A549 (cell line): ENCODE measurements at regions not wholly inside any gene's neighbourhood (a gene's known extent, or its start where the extent isn't known, plus 50 kb on each side); places are given as distances from the start of the nearest gene placed in this dataset.

Experiments
- ATAC-seq, 2 experiments: fragments of 200-7000 bp in 1 of 2; fragments of >200 bp in 1 of 2; cut with Nextera tagmentation in 1 of 2; cut with Tn5 transposase in 1 of 2; 3 replicates each; pipeline versions ENCODE4 v1.8.0 to v1.9.1; 2018 to 2020; ENCODE audit warnings: mild to moderate bottlenecking in 1 of 2, moderate library complexity in 1 of 2
- CTCF ChIA-PET: fragments of 300-600 bp; sonication (Branson Sonifier 250); formaldehyde crosslinking; extraction: SDS; loops from one replicate; lab custom pipeline; 2021; ENCODE audit warnings: antibody characterized with exemption, inconsistent platforms; lab: Yijun Ruan, JAX
- POLR2A ChIA-PET: fragments of 350-600 bp; formaldehyde crosslinking; extraction: SDS; loops from one replicate; lab custom pipeline; 2021; ENCODE audit warnings: antibody characterized with exemption, inconsistent platforms; lab: Yijun Ruan, JAX
- DNase-seq, 2 experiments: peaks; one replicate each; pipeline versions ENCODE4 v3.0.0 to v3.0.0-alpha.2; 2011 to 2016; ENCODE audit warnings: low read depth in 1 of 2, low spot score in 1 of 2
- FAIRE-seq: peaks from 2 replicates; lab custom pipeline; 2011; peaks lifted over from hg19 to GRCh38; lab: Jason Lieb, UNC
- H3K27ac ChIP-seq, 2 experiments: fragments of >200 bp; sonication (Bioruptor Twin); formaldehyde crosslinking; 3 replicates each; pipeline ENCODE4 v1.5.1; 2016 to 2017
- H3K4me1 ChIP-seq: fragments of >200 bp; sonication (Bioruptor Twin); formaldehyde crosslinking; 3 replicates; pipeline ENCODE4 v1.6.1; 2016
- H3K4me2 ChIP-seq: fragments of >200 bp; sonication (Bioruptor Twin); formaldehyde crosslinking; 3 replicates; pipeline ENCODE4 v1.6.1; 2016
- H3K4me3 ChIP-seq: fragments of >200 bp; sonication (Bioruptor Twin); formaldehyde crosslinking; 3 replicates; pipeline ENCODE4 v1.5.1; 2016
- H3K9me3 ChIP-seq: fragments of >200 bp; sonication (Bioruptor Twin); formaldehyde crosslinking; 3 replicates; pipeline ENCODE4 v1.6.1; 2016
- BHLHE40 ChIP-seq: IDR thresholded peaks from 2 replicates; pipeline ENCODE4 v1.6.1; 2012; ENCODE audit warnings: low read depth, low read length, inconsistent platforms
- CBX8 ChIP-seq: fragments of 200-600 bp; sonication (generic); IDR thresholded peaks from 2 replicates; pipeline ENCODE4 v1.6.1; 2016
- CEBPB ChIP-seq, 2 experiments: fragments of >200 bp in 1 of 2; sonication (Bioruptor Twin) in 1 of 2; formaldehyde crosslinking in 1 of 2; IDR thresholded peaks; 2 replicates each; pipeline ENCODE4 v1.6.1; 2012 to 2016
- CTCF ChIP-seq: fragments of >200 bp; sonication (Bioruptor Twin); formaldehyde crosslinking; IDR thresholded peaks from 3 replicates; pipeline ENCODE4 v1.5.1; 2016
- ELK1 ChIP-seq: fragments of 150-350 bp; IDR thresholded peaks from 2 replicates; pipeline ENCODE4 v1.6.1; 2014; ENCODE audit warnings: low read depth, mild to moderate bottlenecking, low read length
- EP300 ChIP-seq, 2 experiments: fragments of >200 bp; sonication (Bioruptor Twin); formaldehyde crosslinking; IDR thresholded peaks; 2 replicates in 1 of 2; 3 replicates in 1 of 2; pipeline ENCODE4 v1.6.1; 2016 to 2017
- FOSB ChIP-seq: fragments of 250-450 bp; sonication (Bioruptor Pico); IDR thresholded peaks from 2 replicates; pipeline ENCODE4 v1.5.0; 2020; ENCODE audit warnings: mild to moderate bottlenecking, moderate library complexity
- FOSL2 ChIP-seq, 2 experiments: fragments of 450-650 bp in 1 of 2; fragments of >200 bp in 1 of 2; sonication (Bioruptor Twin) in 1 of 2; formaldehyde crosslinking; IDR thresholded peaks; 2 replicates each; pipeline versions ENCODE4 v1.5.0 to v1.6.1; 2016 to 2020; ENCODE audit warnings: mild to moderate bottlenecking in 1 of 2, moderate library complexity in 1 of 2
- FOXS1 ChIP-seq: fragments of 250-450 bp; sonication (Bioruptor Pico); IDR thresholded peaks from 2 replicates; pipeline ENCODE4 v1.5.0; 2020; ENCODE audit warnings: mild to moderate bottlenecking, moderate library complexity
- HDAC2 ChIP-seq: fragments of 200-600 bp; sonication (generic); IDR thresholded peaks from 2 replicates; pipeline ENCODE4 v1.6.1; 2016
- HMGXB4 ChIP-seq: fragments of 250-450 bp; sonication (Bioruptor Pico); IDR thresholded peaks from 2 replicates; pipeline ENCODE4 v1.5.0; 2021; ENCODE audit warnings: mild to moderate bottlenecking, moderate library complexity, borderline replicate concordance
- HOXB13 ChIP-seq: fragments of 250-450 bp; sonication (Bioruptor Pico); IDR thresholded peaks from 2 replicates; pipeline ENCODE4 v1.5.0; 2020; ENCODE audit warnings: low read depth, mild to moderate bottlenecking, moderate library complexity
- KDM5A ChIP-seq: fragments of 200-600 bp; sonication (generic); IDR thresholded peaks from 2 replicates; pipeline ENCODE4 v1.6.1; 2016; ENCODE audit warnings: antibody characterized with exemption, mild to moderate bottlenecking
- MAZ ChIP-seq: fragments of 150-350 bp; IDR thresholded peaks from 2 replicates; pipeline ENCODE4 v1.6.1; 2014; ENCODE audit warnings: antibody characterized with exemption, low read depth, low read length, borderline replicate concordance
- MYC ChIP-seq: IDR thresholded peaks from 2 replicates; pipeline ENCODE4 v1.6.1; 2012; ENCODE audit warnings: mild to moderate bottlenecking, inconsistent platforms, low read length, improper control_type of control experiment, borderline replicate concordance
- POLR2AphosphoS2 ChIP-seq: conservative IDR thresholded peaks from 2 replicates; pipeline ENCODE4 v1.6.1; 2012; ENCODE audit warnings: low read length, improper control_type of control experiment, inconsistent platforms
- RARB ChIP-seq: fragments of 250-450 bp; sonication (Bioruptor Pico); IDR thresholded peaks from 2 replicates; pipeline ENCODE4 v1.8.0; 2021; ENCODE audit warnings: mild to moderate bottlenecking, moderate library complexity
- RCOR1 ChIP-seq: fragments of 150-350 bp; IDR thresholded peaks from 2 replicates; pipeline ENCODE4 v1.6.1; 2014; ENCODE audit warnings: antibody characterized with exemption, low read length, low read depth
- SREBF2 ChIP-seq: fragments of 450-650 bp; IDR thresholded peaks from 2 replicates; pipeline ENCODE4 v1.6.1; 2014; ENCODE audit warnings: mild to moderate bottlenecking, moderate library complexity
- TP53 ChIP-seq: fragments of 250-450 bp; sonication (Bioruptor Pico); IDR thresholded peaks from 2 replicates; pipeline ENCODE4 v1.5.0; 2021; ENCODE audit warnings: mild to moderate bottlenecking, moderate library complexity
- ZFP36 ChIP-seq: fragments of 450-650 bp; IDR thresholded peaks from 2 replicates; pipeline ENCODE4 v1.6.1; 2014; ENCODE audit warnings: borderline replicate concordance; ENCODE audit not compliant: partially characterized antibody
- ZNF302 ChIP-seq: fragments of 250-450 bp; sonication (Bioruptor Pico); IDR thresholded peaks from 2 replicates; pipeline ENCODE4 v1.9.0; 2021; ENCODE audit warnings: inconsistent platforms, mild to moderate bottlenecking, moderate library complexity
- WGBS: methylation state at CpG from one replicate; pipeline ENCODE4 v1.1.6; 2017; ENCODE audit errors: missing lambda C conversion rate; 5-methylcytosine and 5-hydroxymethylcytosine counted together
- TF ChIP-seq, protein P1 (sequence below): fragments of 250-450 bp; sonication (Bioruptor Pico); IDR thresholded peaks from 2 replicates; pipeline ENCODE4 v1.5.0; 2020; ENCODE audit warnings: low read depth, mild to moderate bottlenecking, moderate library complexity
- TF ChIP-seq, protein P2 (sequence below): fragments of 450-650 bp; IDR thresholded peaks from 2 replicates; pipeline ENCODE4 v1.6.1; 2014; ENCODE audit warnings: antibody characterized with exemption

DNA sequence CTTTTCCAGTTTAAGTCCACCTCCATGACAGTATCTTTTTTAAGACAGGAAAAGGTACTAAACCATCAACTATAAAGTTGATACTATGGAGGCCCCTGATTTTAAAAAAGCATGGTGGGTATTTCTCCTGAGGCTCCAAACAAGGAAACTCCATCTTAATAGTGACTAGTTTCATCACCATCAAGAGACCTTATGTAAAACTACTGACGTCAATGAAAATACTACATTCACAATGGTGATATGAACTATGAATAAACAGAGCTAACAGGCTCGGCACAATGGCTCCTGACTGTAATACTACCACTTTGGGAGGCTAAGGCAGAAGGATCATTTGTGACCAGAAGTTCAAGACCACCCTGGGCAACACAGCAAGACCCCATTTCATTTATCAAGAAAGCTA, 162.7 kb downstream of the KLF12 start:
- ChIA-PET CTCF (no interaction called here), POLR2A (no interaction called here)
- Histone ChIP-seq H3K4me3 (no peak overlapping the region), H3K4me2 (no peak overlapping the region), H3K4me1 (no peaks in the 10 kb centered on the region)
- 91% methylated on average over 2 of the region's 2 CpGs for WGBS
- no peak for FAIRE-seq
- no peak for TF ChIP-seq HMGXB4 (CRISPR knock-in tag)
- no peak for TF ChIP-seq ELK1
- no peak for TF ChIP-seq MAZ
- no peak for TF ChIP-seq ZFP36
- TF ChIP-seq HOXB13 (CRISPR knock-in tag): no peak
- TF ChIP-seq CEBPB (IDR thresholded peaks at IDR 0.05): no peak
- no peak for TF ChIP-seq KDM5A
- TF ChIP-seq BHLHE40: no peak
- TF ChIP-seq RCOR1: no peak
- no peak for TF ChIP-seq TP53 (CRISPR knock-in tag)
- no peak for TF ChIP-seq HDAC2
- TF ChIP-seq CBX8: no peak
- TF ChIP-seq POLR2AphosphoS2: no peak
- TF ChIP-seq RARB: no peak
- TF ChIP-seq, protein P1, sequence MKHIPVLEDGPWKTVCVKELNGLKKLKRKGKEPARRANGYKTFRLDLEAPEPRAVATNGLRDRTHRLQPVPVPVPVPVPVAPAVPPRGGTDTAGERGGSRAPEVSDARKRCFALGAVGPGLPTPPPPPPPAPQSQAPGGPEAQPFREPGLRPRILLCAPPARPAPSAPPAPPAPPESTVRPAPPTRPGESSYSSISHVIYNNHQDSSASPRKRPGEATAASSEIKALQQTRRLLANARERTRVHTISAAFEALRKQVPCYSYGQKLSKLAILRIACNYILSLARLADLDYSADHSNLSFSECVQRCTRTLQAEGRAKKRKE (CRISPR knock-in tag): no peak
- no peak for TF ChIP-seq SREBF2
- no peak for TF ChIP-seq MYC
- TF ChIP-seq, all 56 proteins: peak for 0
- Histone ChIP-seq H3K27ac (no peak overlapping the region), H3K9me3 (no peaks in the 10 kb centered on the region)
- DNase-seq (no peak), ATAC-seq (no peak)

DNA sequence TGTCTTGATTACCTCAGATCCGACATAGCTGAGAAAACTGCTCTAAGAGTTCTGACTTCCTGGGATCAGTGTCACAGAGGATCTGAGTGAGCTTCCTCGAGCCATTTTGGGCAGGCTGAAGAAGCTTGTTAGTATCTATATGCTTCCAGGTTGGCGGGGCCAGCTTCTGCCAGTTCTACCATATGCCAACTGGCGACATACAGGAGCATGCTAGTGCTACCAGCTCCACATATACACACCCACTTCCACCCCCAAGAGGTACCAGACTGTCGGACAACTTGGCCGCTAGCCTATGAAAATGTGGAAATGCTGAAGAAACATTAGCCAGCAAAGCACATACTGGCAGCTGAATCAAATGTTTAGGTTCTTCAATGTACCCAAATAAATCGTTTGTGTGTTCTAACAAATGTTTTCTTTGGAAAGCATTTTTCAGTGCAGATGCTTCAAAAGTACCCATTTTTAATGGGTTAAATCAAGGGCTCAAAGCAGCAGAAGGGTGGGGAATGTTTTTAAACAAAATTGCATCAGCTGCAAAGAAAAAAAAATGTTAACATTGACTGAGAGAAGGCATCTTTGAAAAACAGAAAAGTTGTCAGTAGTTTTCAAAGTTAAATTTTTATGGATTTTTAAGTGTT, 163.7 kb downstream of the KLF12 start:
- Histone ChIP-seq H3K4me1 (no peaks in the 10 kb centered on the region), H3K4me3 (no peak overlapping the region), H3K27ac (no peak overlapping the region), H3K9me3 (no peaks in the 10 kb centered on the region), H3K4me2 (no peak overlapping the region)
- no peak for DNase-seq
- 78% methylated on average over 6 of the region's 7 CpGs for whole genome bisulfite sequencing
- no peak for FAIRE-seq
- POLR2A ChIA-PET: no interaction called here
- ATAC-seq: no peak
- TF ChIP-seq EP300 (IDR thresholded peaks at IDR 0.05) (no peak), KDM5A (no peak), BHLHE40 (no peak), HOXB13 (CRISPR knock-in tag) (no peak), MYC (no peak), FOSL2 (IDR thresholded peaks at IDR 0.05) (no peak), FOSL2 (CRISPR knock-in tag; IDR thresholded peaks at IDR 0.05) (no peak), ZNF302 (CRISPR knock-in tag) (no peak), FOXS1 (CRISPR knock-in tag) (no peak), HDAC2 (no peak), FOSB (CRISPR knock-in tag) (no peak), CTCF (no peak)
- TF ChIP-seq, protein P2, sequence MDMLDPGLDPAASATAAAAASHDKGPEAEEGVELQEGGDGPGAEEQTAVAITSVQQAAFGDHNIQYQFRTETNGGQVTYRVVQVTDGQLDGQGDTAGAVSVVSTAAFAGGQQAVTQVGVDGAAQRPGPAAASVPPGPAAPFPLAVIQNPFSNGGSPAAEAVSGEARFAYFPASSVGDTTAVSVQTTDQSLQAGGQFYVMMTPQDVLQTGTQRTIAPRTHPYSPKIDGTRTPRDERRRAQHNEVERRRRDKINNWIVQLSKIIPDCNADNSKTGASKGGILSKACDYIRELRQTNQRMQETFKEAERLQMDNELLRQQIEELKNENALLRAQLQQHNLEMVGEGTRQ: no peak
- TF ChIP-seq, protein P1 (CRISPR knock-in tag): no peak
- CTCF ChIA-PET: no interaction called here
